SU-DHL-6 (cell line): ENCODE measurements at regions not wholly inside any gene's neighbourhood (a gene's known extent, or its start where the extent isn't known, plus 50 kb on each side); places are given as distances from the start of the nearest gene placed in this dataset.

Experiments used
- EZH2phosphoT487 ChIP-seq: fragments of 200-600 bp; sonication (generic), shearing (Covaris generic); conservative IDR thresholded peaks from 2 replicates; pipeline ENCODE4 v1.6.1; 2018; ENCODE audit warnings: mild to moderate bottlenecking, antibody characterized with exemption, low read length, moderate library complexity, mixed read lengths
- TF ChIP-seq, protein P1 (sequence below): fragments of 200-600 bp; sonication (generic); IDR thresholded peaks from one replicate; pipeline ENCODE4 v1.5.1; 2017; ENCODE audit warnings: antibody characterized with exemption, mild to moderate bottlenecking, low read length, moderate library complexity; ENCODE audit not compliant: insufficient read depth, poor library complexity, severe bottlenecking

DNA sequence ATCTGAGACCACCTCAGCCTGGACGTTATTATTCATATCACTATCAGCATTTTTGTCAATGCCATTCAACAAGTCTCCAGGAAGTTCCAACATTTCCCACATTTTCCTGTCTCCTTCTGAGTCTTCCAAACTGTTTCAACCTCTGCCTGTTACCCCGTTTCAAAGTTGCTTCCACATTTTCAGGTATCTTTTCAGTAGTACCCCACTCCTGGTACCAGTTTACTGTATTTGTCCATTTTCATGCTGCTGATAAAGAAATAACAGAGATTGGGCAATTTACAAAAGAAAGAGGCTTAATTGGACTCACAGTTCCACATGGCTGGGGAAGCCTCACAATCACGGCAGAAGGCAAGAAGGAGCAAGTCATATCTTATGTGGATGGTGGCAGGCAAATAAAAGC is 565.5 kb downstream of the FRK start:
- TF ChIP-seq, protein P1, sequence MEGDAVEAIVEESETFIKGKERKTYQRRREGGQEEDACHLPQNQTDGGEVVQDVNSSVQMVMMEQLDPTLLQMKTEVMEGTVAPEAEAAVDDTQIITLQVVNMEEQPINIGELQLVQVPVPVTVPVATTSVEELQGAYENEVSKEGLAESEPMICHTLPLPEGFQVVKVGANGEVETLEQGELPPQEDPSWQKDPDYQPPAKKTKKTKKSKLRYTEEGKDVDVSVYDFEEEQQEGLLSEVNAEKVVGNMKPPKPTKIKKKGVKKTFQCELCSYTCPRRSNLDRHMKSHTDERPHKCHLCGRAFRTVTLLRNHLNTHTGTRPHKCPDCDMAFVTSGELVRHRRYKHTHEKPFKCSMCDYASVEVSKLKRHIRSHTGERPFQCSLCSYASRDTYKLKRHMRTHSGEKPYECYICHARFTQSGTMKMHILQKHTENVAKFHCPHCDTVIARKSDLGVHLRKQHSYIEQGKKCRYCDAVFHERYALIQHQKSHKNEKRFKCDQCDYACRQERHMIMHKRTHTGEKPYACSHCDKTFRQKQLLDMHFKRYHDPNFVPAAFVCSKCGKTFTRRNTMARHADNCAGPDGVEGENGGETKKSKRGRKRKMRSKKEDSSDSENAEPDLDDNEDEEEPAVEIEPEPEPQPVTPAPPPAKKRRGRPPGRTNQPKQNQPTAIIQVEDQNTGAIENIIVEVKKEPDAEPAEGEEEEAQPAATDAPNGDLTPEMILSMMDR = no peak
- TF ChIP-seq EZH2phosphoT487 = no peak
